Neuronal stem cell (in vitro differentiated cells): ENCODE measurements at regions not wholly inside any gene's neighbourhood (a gene's known extent, or its start where the extent isn't known, plus 50 kb on each side); places are given as distances from the start of the nearest gene placed in this dataset.

Source experiments
- DNase-seq: peaks from one replicate; pipeline ENCODE4 v3.0.0-alpha.2; 2013; ENCODE audit warnings: low spot score
- H2AFZ ChIP-seq: one replicate; pipeline ENCODE4 v1.6.1; 2013; ENCODE audit warnings: mild to moderate bottlenecking, low read length, inconsistent platforms
- H2AK5ac ChIP-seq: 2 replicates; pipeline ENCODE4 v1.6.1; 2013; ENCODE audit warnings: low read depth, mild to moderate bottlenecking, inconsistent platforms, low read length, moderate library complexity, mixed read lengths
- H2BK120ac ChIP-seq: 2 replicates; pipeline ENCODE4 v1.6.1; 2013; ENCODE audit warnings: low read depth, mild to moderate bottlenecking, inconsistent platforms, low read length, moderate library complexity, mixed read lengths
- H2BK12ac ChIP-seq: one replicate; pipeline ENCODE4 v1.6.1; 2013; ENCODE audit warnings: low read length, inconsistent platforms
- H2BK15ac ChIP-seq: 2 replicates; pipeline ENCODE4 v1.6.1; 2013; ENCODE audit warnings: mild to moderate bottlenecking, low read length, inconsistent platforms, mixed read lengths
- H2BK5ac ChIP-seq: one replicate; pipeline ENCODE4 v1.6.1; 2013; ENCODE audit warnings: inconsistent platforms, mild to moderate bottlenecking, low read length, moderate library complexity
- H3K14ac ChIP-seq: one replicate; pipeline ENCODE4 v1.6.1; 2013; ENCODE audit warnings: low read length, inconsistent platforms
- H3K18ac ChIP-seq: 2 replicates; pipeline ENCODE4 v1.6.1; 2013; ENCODE audit warnings: low read length, inconsistent platforms
- H3K23ac ChIP-seq: 2 replicates; pipeline ENCODE4 v1.6.1; 2013; ENCODE audit warnings: low read depth, mild to moderate bottlenecking, mixed read lengths, low read length, inconsistent platforms; ENCODE audit not compliant: poor library complexity
- H3K27ac ChIP-seq: replicated peaks from 3 replicates; pipeline ENCODE4 v1.5.1; 2013; ENCODE audit warnings: low read length, inconsistent platforms
- H3K27me3 ChIP-seq, 3 experiments: 2 replicates each; pipeline ENCODE4 v1.6.1; 2013; ENCODE audit warnings: low read length in 3 of 3, mild to moderate bottlenecking in 2 of 3, inconsistent platforms in 1 of 3, low read depth in 1 of 3, mixed read lengths in 1 of 3, moderate library complexity in 1 of 3; ENCODE audit not compliant: control insufficient read depth in 3 of 3, insufficient read depth in 3 of 3
- H3K36me3 ChIP-seq, 2 donors: replicated peaks in 1 of 2; 2 replicates each; pipeline ENCODE4 v1.6.1; 2013; ENCODE audit warnings: low read length in 2 of 2; ENCODE audit not compliant: control insufficient read depth in 2 of 2, insufficient read depth in 2 of 2
- H3K4ac ChIP-seq: 2 replicates; pipeline ENCODE4 v1.6.1; 2013; ENCODE audit warnings: inconsistent platforms, mild to moderate bottlenecking, low read length, moderate library complexity
- H3K4me1 ChIP-seq, 2 donors: 1 replicate in 1 of 2; 2 replicates in 1 of 2; pipeline ENCODE4 v1.6.1; 2013; ENCODE audit warnings: low read length in 2 of 2, low read depth in 1 of 2; ENCODE audit not compliant: control insufficient read depth in 2 of 2, insufficient read depth in 1 of 2
- H3K4me2 ChIP-seq: one replicate; pipeline ENCODE4 v1.6.1; 2013; ENCODE audit warnings: mild to moderate bottlenecking, low read length, inconsistent platforms; ENCODE audit not compliant: insufficient read depth, poor library complexity, severe bottlenecking
- H3K4me3 ChIP-seq, 2 donors: 2 replicates each; pipeline ENCODE4 v1.5.1; 2013; ENCODE audit warnings: low read length in 2 of 2, mild to moderate bottlenecking in 2 of 2, inconsistent platforms in 1 of 2, moderate library complexity in 1 of 2
- H3K79me1 ChIP-seq: one replicate; pipeline ENCODE4 v1.6.1; 2013; ENCODE audit warnings: low read depth, mild to moderate bottlenecking, inconsistent platforms, low read length, moderate library complexity
- H3K9ac ChIP-seq: one replicate; pipeline ENCODE4 v1.6.1; 2013; ENCODE audit warnings: mild to moderate bottlenecking, low read depth, low read length, inconsistent platforms; ENCODE audit not compliant: poor library complexity
- H3K9me3 ChIP-seq, 2 donors: replicated peaks in 1 of 2; 2 replicates each; pipeline versions ENCODE3 to v1.6.1; 2013; ENCODE audit warnings: low read length in 2 of 2, mild to moderate bottlenecking in 2 of 2, inconsistent platforms in 1 of 2, low read depth in 1 of 2, mixed read lengths in 1 of 2, moderate library complexity in 1 of 2; ENCODE audit not compliant: control insufficient read depth in 2 of 2, insufficient read depth in 1 of 2
- H4K8ac ChIP-seq: one replicate; pipeline ENCODE4 v1.6.1; 2013; ENCODE audit warnings: low read depth, mild to moderate bottlenecking, inconsistent platforms, low read length, moderate library complexity
- H4K91ac ChIP-seq: one replicate; pipeline ENCODE4 v1.6.1; 2013; ENCODE audit warnings: low read length, low read depth, mild to moderate bottlenecking, inconsistent platforms; ENCODE audit not compliant: poor library complexity
- WGBS, 2 donors: extraction: QIAGEN DNeasy Blood & Tissue Kit; methylation state at CpG; one replicate each; pipeline ENCODE4 v1.1.7; 2013; ENCODE audit warnings: missing lambda C conversion rate in 2 of 2, mixed read lengths in 1 of 2; ENCODE audit not compliant: insufficient read length in 2 of 2, insufficient replicate concordance in 1 of 2; ENCODE audit errors: extremely low coverage in 2 of 2; 5-methylcytosine and 5-hydroxymethylcytosine counted together

- no CpG with 5 or more reads among the region's 7 CpGs for WGBS, 2 donors
- Histone ChIP-seq H3K27me3 (no peaks in the 10 kb centered on the region), H3K23ac (no peak overlapping the region), H2BK12ac (no peak overlapping the region), H2AFZ (no peak overlapping the region), H2AK5ac (no peak overlapping the region), H3K4me1 (no peaks in the 10 kb centered on the region), H3K9me3 (no peaks in the 10 kb centered on the region), H4K91ac (no peak overlapping the region), H4K8ac (no peak overlapping the region), H3K36me3 (no peaks in the 10 kb centered on the region), H3K4me3 (no peak overlapping the region), H3K18ac (no peak overlapping the region), H3K4me2 (no peak overlapping the region), H3K9ac (no peak overlapping the region), H2BK15ac (no peak overlapping the region), H3K14ac (no peak overlapping the region), H2BK5ac (no peak overlapping the region), H3K4ac (no peak overlapping the region), H2BK120ac (no peak overlapping the region), H3K27ac (no peak overlapping the region), H3K79me1 (no peaks in the 10 kb centered on the region)
- DNase-seq: no peak
Observed at GRCh38 chr16:65414284-65414984, 292.6 kb upstream of the CDH11 start.

GRCh38 chr16:65413861-65414260, 292.0 kb upstream of the CDH11 start:
- no peak for DNase-seq
- Histone ChIP-seq H2BK12ac (no peak overlapping the region), H3K14ac (no peak overlapping the region), H2AK5ac (no peak overlapping the region), H3K4me3 (no peak overlapping the region), H3K27me3 (no peaks in the 10 kb centered on the region), H2BK5ac (no peak overlapping the region), H4K91ac (no peak overlapping the region), H3K4ac (no peak overlapping the region), H3K23ac (no peak overlapping the region), H2AFZ (no peak overlapping the region), H3K36me3 (no peaks in the 10 kb centered on the region), H2BK120ac (no peak overlapping the region), H3K79me1 (no peaks in the 10 kb centered on the region), H3K27ac (no peak overlapping the region), H3K9me3 (no peaks in the 10 kb centered on the region), H3K18ac (no peak overlapping the region), H2BK15ac (no peak overlapping the region), H3K4me2 (no peak overlapping the region), H3K4me1 (no peaks in the 10 kb centered on the region), H3K9ac (no peak overlapping the region), H4K8ac (no peak overlapping the region)
- WGBS, 2 donors: no CpG with 5 or more reads among the region's 2 CpGs

- Histone ChIP-seq H2BK120ac (no peak overlapping the region), H3K4ac (no peak overlapping the region), H3K27ac (no peak overlapping the region), H3K36me3 (no peaks in the 10 kb centered on the region), H3K79me1 (no peaks in the 10 kb centered on the region), H2BK15ac (no peak overlapping the region), H4K8ac (no peak overlapping the region), H2AK5ac (no peak overlapping the region), H3K14ac (no peak overlapping the region), H3K9me3 (no peaks in the 10 kb centered on the region), H3K18ac (no peak overlapping the region), H3K4me2 (no peak overlapping the region), H3K27me3 (no peaks in the 10 kb centered on the region), H4K91ac (no peak overlapping the region), H3K9ac (no peak overlapping the region), H3K23ac (no peak overlapping the region), H2BK12ac (no peak overlapping the region), H2BK5ac (no peak overlapping the region), H2AFZ (no peak overlapping the region), H3K4me1 (no peaks in the 10 kb centered on the region), H3K4me3 (no peak overlapping the region)
- DNase-seq: no peak
- no CpG with 5 or more reads among the region's 4 CpGs for WGBS, 2 donors
Observed at GRCh38 chr16:65410801-65411200, 288.9 kb upstream of the CDH11 start.

- Histone ChIP-seq H3K14ac (no peak overlapping the region), H3K23ac (no peak overlapping the region), H3K9me3 (no peaks in the 10 kb centered on the region), H2BK120ac (no peak overlapping the region), H3K4me3 (no peak overlapping the region), H2BK15ac (no peak overlapping the region), H2BK12ac (no peak overlapping the region), H3K36me3 (no peaks in the 10 kb centered on the region), H2BK5ac (no peak overlapping the region), H4K91ac (no peak overlapping the region), H3K4me2 (no peak overlapping the region), H2AFZ (no peak overlapping the region), H3K9ac (no peak overlapping the region), H3K4me1 (no peaks in the 10 kb centered on the region), H3K79me1 (no peaks in the 10 kb centered on the region), H3K4ac (no peak overlapping the region), H3K27ac (no peak overlapping the region), H4K8ac (no peak overlapping the region), H3K18ac (no peak overlapping the region), H2AK5ac (no peak overlapping the region), H3K27me3 (no peaks in the 10 kb centered on the region)
- no CpG with 5 or more reads among the region's 2 CpGs for WGBS, 2 donors
- no peak for DNase-seq
Observed at GRCh38 chr16:65409510-65409909, 287.6 kb upstream of the CDH11 start.
